Activated CD8-positive, alpha-beta T cell treated with anti-CD3 and anti-CD28 coated beads for 36 hours (primary cell): ENCODE measurements at regions not wholly inside any gene's neighbourhood (a gene's known extent, or its start where the extent isn't known, plus 50 kb on each side); places are given as distances from the start of the nearest gene placed in this dataset.

Source experiments
- ATAC-seq: fragments of 200-7000 bp; cut with Tn5 transposase; one replicate; pipeline ENCODE4 v1.10.0; 2021; ENCODE audit warnings: mild to moderate bottlenecking, moderate library complexity
- CTCF ChIA-PET: fragments of 350-600 bp; sonication (Branson Sonifier 250); formaldehyde crosslinking; loops from one replicate; lab custom pipeline; 2021; ENCODE audit warnings: antibody characterized with exemption; lab: Charles Lee
- POLR2A ChIA-PET: fragments of 350-600 bp; sonication (Branson Sonifier 250); formaldehyde crosslinking; loops from one replicate; lab custom pipeline; 2021; ENCODE audit warnings: antibody characterized with exemption; lab: Charles Lee
- DNase-seq: peaks from one replicate; pipeline ENCODE4 v3.0.0-alpha.2; 2020
- H3K27ac Mint-ChIP-seq: one replicate; pipeline ENCODE4 v1.8.0; 2021; ENCODE audit warnings: mild to moderate bottlenecking, mixed read lengths
- H3K27me3 Mint-ChIP-seq: one replicate; pipeline ENCODE4 v1.8.0; 2021; ENCODE audit warnings: mixed read lengths
- H3K36me3 Mint-ChIP-seq: one replicate; pipeline ENCODE4 v1.8.0; 2021; ENCODE audit warnings: low read depth, mixed read lengths
- H3K4me1 Mint-ChIP-seq: one replicate; pipeline ENCODE4 v1.8.0; 2021; ENCODE audit warnings: low read depth, mixed read lengths
- H3K4me3 Mint-ChIP-seq: one replicate; pipeline ENCODE4 v1.8.0; 2021; ENCODE audit warnings: mild to moderate bottlenecking, moderate library complexity, mixed read lengths
- H3K9me3 Mint-ChIP-seq: one replicate; pipeline ENCODE4 v1.8.0; 2021; ENCODE audit warnings: mixed read lengths
- CTCF ChIP-seq: fragments of 200-600 bp; IDR thresholded peaks from one replicate; pipeline ENCODE4 v1.8.0; 2022; ENCODE audit warnings: antibody characterized with exemption, mild to moderate bottlenecking
- intact Hi-C: fragments of 100-400 bp; cut with micrococcal nuclease; formaldehyde crosslinking; loops from one replicate; pipeline ENCODE4 v1.10.0; 2022

DNA sequence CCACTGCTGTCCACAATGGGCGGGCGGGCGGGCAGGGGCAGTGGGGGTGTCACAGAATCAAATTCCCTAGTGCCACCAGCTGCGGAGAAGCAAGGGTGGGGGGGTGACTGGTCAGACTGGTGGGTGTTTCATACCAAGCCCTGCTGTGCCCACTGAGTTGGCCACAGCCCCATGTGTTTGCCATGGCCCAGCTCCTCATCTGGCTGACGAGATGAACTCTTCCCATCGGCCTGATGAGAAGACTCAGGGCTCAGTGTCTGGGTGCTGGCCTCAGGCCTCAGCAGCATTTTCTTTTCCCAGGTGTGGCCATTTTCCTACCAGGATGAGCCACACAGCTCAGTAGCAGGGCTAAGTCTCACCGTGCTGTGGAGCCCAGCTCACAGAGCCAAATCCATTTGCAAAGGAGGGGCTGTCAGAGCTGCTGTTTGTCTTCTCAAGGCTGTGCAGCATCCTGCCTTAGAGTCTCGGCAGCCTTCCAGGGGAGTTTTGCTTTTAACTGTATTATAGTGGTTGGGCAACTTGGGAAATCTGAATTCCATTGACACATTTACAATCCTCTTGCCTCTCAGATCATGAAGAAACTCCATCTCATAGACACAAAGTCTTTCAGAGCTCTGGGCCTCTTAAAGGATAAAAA is 176.8 kb downstream of the ABHD5 start:
- Mint-ChIP-seq H3K4me3 (no peak overlapping the region), H3K27ac (no peak overlapping the region), H3K4me1 (no peaks in the 10 kb centered on the region), H3K36me3 (no peaks in the 10 kb centered on the region), H3K9me3 (no peaks in the 10 kb centered on the region), H3K27me3 (peaks cover 15% of the 10 kb centered on the region)
- ChIA-PET POLR2A (no interaction called here), CTCF (interaction anchor here (0.7 to 1.4 kb wide), 3 partner anchors 10 to 12 kb away, joined by 3 to 5 read pairs (median 3); no protein-coding TSS in a partner anchor)
- DNase-seq (no peak), ATAC-seq (no peak)
- TF ChIP-seq CTCF: no peak
- intact Hi-C loops: no loop called here

- no peaks in the 10 kb centered on the region for H3K9me3 Mint-ChIP-seq
- no peaks in the 10 kb centered on the region for H3K36me3 Mint-ChIP-seq
- H3K27me3 Mint-ChIP-seq: peaks cover 15% of the 10 kb centered on the region
- H3K4me3 Mint-ChIP-seq: no peak overlapping the region
- no peak overlapping the region for H3K27ac Mint-ChIP-seq
- no peak for TF ChIP-seq CTCF
- ATAC-seq (no peak), DNase-seq (no peak)
- CTCF ChIA-PET: interaction anchor here (1.3 kb wide), 1 partner anchor 10 kb away, joined by 4 read pairs; no protein-coding TSS in a partner anchor
- H3K4me1 Mint-ChIP-seq: no peaks in the 10 kb centered on the region
- POLR2A ChIA-PET: no interaction called here
- intact Hi-C loops: no loop called here
These were observed 178.8 kb downstream of the ABHD5 start for GRCh38 chr3:43869491-43869890.

DNA sequence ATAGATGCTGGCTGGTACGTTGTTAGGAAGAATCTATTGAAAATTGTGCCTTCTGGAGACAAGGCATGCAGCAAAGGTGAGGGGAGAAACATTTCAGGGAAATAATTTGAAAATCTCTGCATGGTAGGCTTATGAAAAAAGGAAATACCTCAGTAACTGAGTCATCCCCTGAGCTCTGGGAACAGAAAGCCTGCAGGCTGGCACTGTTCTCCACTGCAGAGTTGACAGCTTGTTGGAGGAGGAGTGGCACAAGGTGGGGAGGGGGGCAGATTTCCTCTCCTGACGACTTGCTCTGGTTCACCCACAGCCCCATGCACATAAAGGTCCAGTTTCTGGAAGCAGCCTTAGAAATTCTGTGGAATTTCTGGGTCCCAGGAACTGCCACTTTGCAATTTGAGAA is 179.4 kb downstream of the ABHD5 start:
- POLR2A ChIA-PET: no interaction called here
- no peaks in the 10 kb centered on the region for H3K36me3 Mint-ChIP-seq

GRCh38 chr3:43870844-43871626 is 180.3 kb downstream of the ABHD5 start:
- Mint-ChIP-seq H3K4me3 (no peak overlapping the region), H3K27ac (no peak overlapping the region), H3K36me3 (no peaks in the 10 kb centered on the region), H3K27me3 (peaks cover 15% of the 10 kb centered on the region), H3K9me3 (no peaks in the 10 kb centered on the region), H3K4me1 (no peaks in the 10 kb centered on the region)
- no peak for TF ChIP-seq CTCF
- ChIA-PET CTCF (interaction anchor here (0.7 to 1.7 kb wide), 2 partner anchors 15 to 238 kb away, joined by 3 to 5 read pairs; no protein-coding TSS in a partner anchor), POLR2A (interaction anchor here (0.6 kb wide), 1 partner anchor 12 kb away, joined by 3 read pairs; no protein-coding TSS in a partner anchor)
- DNase-seq: no peak
- ATAC-seq: no peak
- intact Hi-C loops: no loop called here

More for the DNA sequence above, 179.4 kb downstream of the ABHD5 start:
- DNase-seq (no peak), ATAC-seq (no peak)
- Mint-ChIP-seq H3K4me1 (no peaks in the 10 kb centered on the region), H3K4me3 (no peak overlapping the region), H3K27me3 (peaks cover 15% of the 10 kb centered on the region), H3K27ac (no peak overlapping the region), H3K9me3 (no peaks in the 10 kb centered on the region)
- intact Hi-C loops: no loop called here
- no peak for TF ChIP-seq CTCF
- CTCF ChIA-PET: no interaction called here
